Activated CD4-positive, alpha-beta T cell treated with anti-CD3 and anti-CD28 coated beads, Interleukin-2, Interleukin-4, amounts not matched to agents 100 ng/mL and 50 ng/mL, durations not matched to agents 16 hours and 8 hours (primary cell): ENCODE measurements at regions not wholly inside any gene's neighbourhood (a gene's known extent, or its start where the extent isn't known, plus 50 kb on each side); places are given as distances from the start of the nearest gene placed in this dataset.
A peak's percentile ranks its signal among the peaks of the same experiment; 100 is the strongest.

Source experiments
- DNase-seq: peaks from one replicate; pipeline ENCODE4 v3.0.0-alpha.2; 2020; ENCODE audit warnings: low spot score

- no peak for DNase-seq
Measured at GRCh38 chr2:139031722-139032121, 251.5 kb upstream of the NXPH2 start.

GRCh38 chr2:139020287-139020686 is 240.1 kb upstream of the NXPH2 start:
- DNase-seq = no peak

GRCh38 chr2:139018252-139018651 is 238.1 kb upstream of the NXPH2 start:
- no peak for DNase-seq

- DNase-seq = no peak
Measured at GRCh38 chr2:139007130-139007529, 226.9 kb upstream of the NXPH2 start.

GRCh38 chr2:139000131-139000785 is 220.1 kb upstream of the NXPH2 start:
- DNase-seq = no peak

- peak; percentile 4 for DNase-seq
Measured at GRCh38 chr2:138997856-138998517, 217.8 kb upstream of the NXPH2 start.

GRCh38 chr2:138997346-138997745 is 217.2 kb upstream of the NXPH2 start:
- DNase-seq = no peak

GRCh38 chr2:138994502-138994901 is 214.3 kb upstream of the NXPH2 start:
- DNase-seq = no peak

GRCh38 chr2:138985881-138986280 is 205.7 kb upstream of the NXPH2 start:
- DNase-seq = no peak

GRCh38 chr2:138979131-138979785 is 199.1 kb upstream of the NXPH2 start:
- DNase-seq = no peak

- no peak for DNase-seq
Measured at GRCh38 chr2:138974651-138975050, 194.5 kb upstream of the NXPH2 start.

- no peak for DNase-seq
Measured at GRCh38 chr2:138964418-138964817, 184.2 kb upstream of the NXPH2 start.

GRCh38 chr2:138962686-138963085 is 182.5 kb upstream of the NXPH2 start:
- DNase-seq = no peak

- DNase-seq = no peak
Measured at GRCh38 chr2:138960191-138960590, 180.0 kb upstream of the NXPH2 start.

GRCh38 chr2:138959031-138959430 is 178.8 kb upstream of the NXPH2 start:
- DNase-seq = no peak

GRCh38 chr2:138956116-138956515 is 175.9 kb upstream of the NXPH2 start:
- DNase-seq = no peak

- DNase-seq = no peak
Measured at GRCh38 chr2:138950486-138950885, 170.3 kb upstream of the NXPH2 start.

GRCh38 chr2:138949517-138949916 is 169.3 kb upstream of the NXPH2 start:
- no peak for DNase-seq

GRCh38 chr2:138948070-138948539 is 167.9 kb upstream of the NXPH2 start:
- peak; percentile 42 for DNase-seq

- DNase-seq = no peak
Measured at GRCh38 chr2:138943470-138943869, 163.3 kb upstream of the NXPH2 start.

GRCh38 chr2:138942466-138942865 is 162.3 kb upstream of the NXPH2 start:
- no peak for DNase-seq

GRCh38 chr2:138931284-138932256 is 151.4 kb upstream of the NXPH2 start:
- no peak for DNase-seq
